ENCODE measurements at regions not wholly inside any gene's neighbourhood (a gene's known extent, or its start where the extent isn't known, plus 50 kb on each side); places are given as distances from the start of the nearest gene placed in this dataset.

DNA sequence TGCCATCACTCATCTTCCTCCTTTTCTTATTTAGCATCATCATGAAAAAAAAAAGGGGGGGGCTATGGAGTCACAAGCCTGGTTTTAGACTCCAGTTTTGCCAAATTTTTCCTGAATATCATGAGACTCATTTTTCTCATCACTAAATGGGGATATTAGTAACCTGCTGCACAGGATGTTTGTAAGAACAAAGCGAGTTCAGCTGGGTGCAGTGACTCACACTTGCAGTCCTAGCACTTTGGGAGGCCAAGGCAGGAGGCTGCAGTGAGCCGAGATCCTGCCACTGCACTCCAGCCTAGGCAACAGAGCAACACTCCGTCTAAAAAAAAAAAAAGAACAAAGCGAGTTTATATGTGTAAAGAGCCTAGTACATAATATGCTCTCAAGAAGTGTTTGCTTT, 82.8 kb downstream of the TFAP2A start:
- Histone ChIP-seq H3K4me3 (ENCODE audit: low read length) (no peak overlapping the region), H3K36me3 (ENCODE audit: control insufficient read depth, insufficient read depth, low read length) (no peaks in the 10 kb centered on the region), H3K9me3 (ENCODE audit: control insufficient read depth, insufficient read depth, low read length) (no peaks in the 10 kb centered on the region), H3K27ac (ENCODE audit: low read length) (no peak overlapping the region), H3K27me3 (ENCODE audit: control insufficient read depth, insufficient read depth, low read length) (no peaks in the 10 kb centered on the region), H3K4me1 (ENCODE audit: control insufficient read depth, insufficient read depth, low read length) (no peaks in the 10 kb centered on the region)
- ATAC-seq (no peak), DNase-seq (no peak)
- Mint-ChIP-seq H3K4me3 (no peak overlapping the region), H3K9me3 (peaks cover 0 to 2% of the 10 kb centered on the region in 2 donors), H3K4me1 (no peaks in the 10 kb centered on the region), H3K36me3 (no peaks in the 10 kb centered on the region), H3K27ac (no peak overlapping the region), H3K27me3 (ENCODE audit: low read depth in 2 of 2) (peaks cover 0 to 3% of the 10 kb centered on the region in 2 donors)
- intact Hi-C loops (cut with micrococcal nuclease), result no loop called here
- TF ChIP-seq, protein P1, sequence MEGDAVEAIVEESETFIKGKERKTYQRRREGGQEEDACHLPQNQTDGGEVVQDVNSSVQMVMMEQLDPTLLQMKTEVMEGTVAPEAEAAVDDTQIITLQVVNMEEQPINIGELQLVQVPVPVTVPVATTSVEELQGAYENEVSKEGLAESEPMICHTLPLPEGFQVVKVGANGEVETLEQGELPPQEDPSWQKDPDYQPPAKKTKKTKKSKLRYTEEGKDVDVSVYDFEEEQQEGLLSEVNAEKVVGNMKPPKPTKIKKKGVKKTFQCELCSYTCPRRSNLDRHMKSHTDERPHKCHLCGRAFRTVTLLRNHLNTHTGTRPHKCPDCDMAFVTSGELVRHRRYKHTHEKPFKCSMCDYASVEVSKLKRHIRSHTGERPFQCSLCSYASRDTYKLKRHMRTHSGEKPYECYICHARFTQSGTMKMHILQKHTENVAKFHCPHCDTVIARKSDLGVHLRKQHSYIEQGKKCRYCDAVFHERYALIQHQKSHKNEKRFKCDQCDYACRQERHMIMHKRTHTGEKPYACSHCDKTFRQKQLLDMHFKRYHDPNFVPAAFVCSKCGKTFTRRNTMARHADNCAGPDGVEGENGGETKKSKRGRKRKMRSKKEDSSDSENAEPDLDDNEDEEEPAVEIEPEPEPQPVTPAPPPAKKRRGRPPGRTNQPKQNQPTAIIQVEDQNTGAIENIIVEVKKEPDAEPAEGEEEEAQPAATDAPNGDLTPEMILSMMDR (IDR thresholded peaks at IDR 0.05), result no peak
- WGBS (ENCODE audit: insufficient coverage), result 92% methylated on average over 2 of the region's 4 CpGs

DNA sequence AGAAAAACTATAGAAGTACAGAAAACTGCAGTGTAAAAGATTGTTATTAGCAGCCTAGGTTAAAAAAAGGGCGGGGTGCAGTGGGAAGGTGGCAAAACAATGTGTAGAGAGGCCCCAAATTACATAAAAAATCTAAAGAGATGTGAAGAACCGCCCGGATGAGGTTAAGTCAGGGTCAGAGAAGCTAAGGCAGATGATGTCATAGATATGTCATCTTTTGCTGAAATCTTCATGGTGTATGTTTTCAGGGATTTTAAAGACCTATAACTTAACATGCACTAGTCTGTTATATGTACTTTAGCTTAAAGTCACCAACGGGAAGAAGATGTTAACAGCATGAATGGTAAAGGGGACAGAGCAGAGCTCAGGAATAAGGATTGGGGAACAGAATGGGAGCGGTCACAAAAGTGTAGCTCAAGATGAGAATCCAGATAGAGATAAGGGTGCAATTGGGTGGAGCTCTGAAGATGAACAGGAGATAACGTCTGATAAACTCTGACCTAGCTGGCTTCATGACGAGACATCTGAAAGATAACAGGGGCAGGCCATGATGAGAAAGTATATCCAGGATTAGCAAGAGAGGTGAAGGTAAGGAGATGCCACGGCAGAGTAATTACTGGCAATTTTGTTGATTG, 83.4 kb downstream of the TFAP2A start:
- TF ChIP-seq, protein P1 (IDR thresholded peaks at IDR 0.05), result no peak

DNA sequence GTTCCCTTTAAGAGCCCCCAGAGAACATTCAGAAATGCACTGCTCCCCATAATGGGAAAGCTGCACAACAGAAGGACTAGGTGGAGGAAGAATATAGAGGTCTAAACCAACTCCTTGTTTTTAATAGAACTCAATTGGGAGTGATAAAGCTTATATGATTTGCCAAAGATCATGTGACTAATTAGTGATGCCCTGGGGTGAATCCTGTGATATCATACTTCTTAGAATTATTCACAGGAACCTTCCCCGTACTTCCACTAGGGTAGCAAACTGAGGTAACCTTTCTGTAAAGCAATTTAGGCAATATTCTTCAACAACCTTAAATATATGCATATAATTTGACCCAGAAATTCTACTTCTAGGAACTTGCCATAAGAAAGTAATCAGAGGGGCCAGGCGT, 84.4 kb downstream of the TFAP2A start:
- Histone ChIP-seq H3K9me3 (ENCODE audit: control insufficient read depth, insufficient read depth, low read length) (no peaks in the 10 kb centered on the region), H3K27ac (ENCODE audit: low read length) (no peak overlapping the region), H3K27me3 (ENCODE audit: control insufficient read depth, insufficient read depth, low read length) (no peaks in the 10 kb centered on the region), H3K4me1 (ENCODE audit: control insufficient read depth, insufficient read depth, low read length) (no peaks in the 10 kb centered on the region), H3K36me3 (ENCODE audit: control insufficient read depth, insufficient read depth, low read length) (no peaks in the 10 kb centered on the region), H3K4me3 (ENCODE audit: low read length) (no peak overlapping the region)
- intact Hi-C loops (cut with micrococcal nuclease), result no loop called here
- peaks cover 0 to 3% of the 10 kb centered on the region in 2 donors for H3K27me3 Mint-ChIP-seq (ENCODE audit: low read depth in 2 of 2)
- TF ChIP-seq, protein P1 (IDR thresholded peaks at IDR 0.05), result no peak
- DNase-seq (no peak), ATAC-seq (no peak)
- H3K4me1 Mint-ChIP-seq, result no peaks in the 10 kb centered on the region
- no peak overlapping the region for H3K4me3 Mint-ChIP-seq
- H3K36me3 Mint-ChIP-seq, result no peaks in the 10 kb centered on the region
- H3K27ac Mint-ChIP-seq, result no peak overlapping the region
- WGBS (ENCODE audit: insufficient coverage), result 72% methylated on average over 2 of the region's 2 CpGs
- no peaks in the 10 kb centered on the region for H3K9me3 Mint-ChIP-seq

More for the DNA sequence above, 83.4 kb downstream of the TFAP2A start:
- no peaks in the 10 kb centered on the region for H3K4me1 Mint-ChIP-seq
- WGBS (ENCODE audit: insufficient coverage), result 91% methylated on average over 8 of the region's 8 CpGs
- no peak overlapping the region for H3K27ac ChIP-seq (ENCODE audit: low read length)
- intact Hi-C loops (cut with micrococcal nuclease), result no loop called here
- DNase-seq (no peak), ATAC-seq (no peak)
- no peak overlapping the region for H3K4me3 Mint-ChIP-seq
- H3K27me3 ChIP-seq (ENCODE audit: control insufficient read depth, insufficient read depth, low read length), result no peaks in the 10 kb centered on the region
- H3K36me3 ChIP-seq (ENCODE audit: control insufficient read depth, insufficient read depth, low read length), result no peaks in the 10 kb centered on the region
- H3K27ac Mint-ChIP-seq, result no peak overlapping the region
- no peaks in the 10 kb centered on the region for H3K36me3 Mint-ChIP-seq
- H3K4me1 ChIP-seq (ENCODE audit: control insufficient read depth, insufficient read depth, low read length), result no peaks in the 10 kb centered on the region
- no peaks in the 10 kb centered on the region for H3K9me3 ChIP-seq (ENCODE audit: control insufficient read depth, insufficient read depth, low read length)
- H3K27me3 Mint-ChIP-seq (ENCODE audit: low read depth in 2 of 2), result peaks cover 0 to 3% of the 10 kb centered on the region in 2 donors
- H3K4me3 ChIP-seq (ENCODE audit: low read length), result no peak overlapping the region
- no peaks in the 10 kb centered on the region for H3K9me3 Mint-ChIP-seq

DNA sequence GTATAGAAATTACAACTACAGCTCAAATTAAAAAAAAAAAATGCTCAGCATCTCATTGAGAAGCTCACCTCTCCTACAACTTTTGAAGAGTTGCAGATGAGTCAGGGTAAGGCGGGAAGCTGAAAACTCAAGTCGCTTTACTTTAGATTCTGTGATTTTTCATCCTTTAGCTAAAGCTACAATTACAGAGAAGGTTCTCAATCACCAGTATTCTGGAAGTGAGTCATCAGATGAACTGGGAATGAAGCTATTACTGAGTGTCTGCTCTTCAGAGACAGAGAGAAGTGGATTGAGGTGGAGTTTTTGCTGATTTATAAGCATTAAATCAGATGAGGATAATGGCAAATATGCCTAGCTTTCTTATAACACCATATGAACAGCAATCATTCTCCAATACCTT, 91.9 kb downstream of the TFAP2A start:
- WGBS (ENCODE audit: insufficient coverage), result 70% methylated on average over 2 of the region's 2 CpGs
- Histone ChIP-seq H3K4me3 (ENCODE audit: low read length) (no peak overlapping the region), H3K36me3 (ENCODE audit: control insufficient read depth, insufficient read depth, low read length) (no peaks in the 10 kb centered on the region), H3K4me1 (ENCODE audit: control insufficient read depth, insufficient read depth, low read length) (no peaks in the 10 kb centered on the region), H3K27ac (ENCODE audit: low read length) (no peak overlapping the region), H3K9me3 (ENCODE audit: control insufficient read depth, insufficient read depth, low read length) (no peaks in the 10 kb centered on the region), H3K27me3 (ENCODE audit: control insufficient read depth, insufficient read depth, low read length) (no peaks in the 10 kb centered on the region)
- TF ChIP-seq, protein P1 (IDR thresholded peaks at IDR 0.05), result no peak
- intact Hi-C loops (cut with micrococcal nuclease), result no loop called here
- H3K27ac Mint-ChIP-seq, result no peak overlapping the region
- no peaks in the 10 kb centered on the region for H3K9me3 Mint-ChIP-seq
- no peak for DNase-seq
- no peak overlapping the region for H3K4me3 Mint-ChIP-seq
- no peaks in the 10 kb centered on the region for H3K4me1 Mint-ChIP-seq
- no peak for ATAC-seq
- H3K36me3 Mint-ChIP-seq, result no peaks in the 10 kb centered on the region
- H3K27me3 Mint-ChIP-seq (ENCODE audit: low read depth in 2 of 2), result no peaks in the 10 kb centered on the region

Measured in natural killer cell (primary cell).